GM21619 (cell line): ENCODE measurements at regions not wholly inside any gene's neighbourhood (a gene's known extent, or its start where the extent isn't known, plus 50 kb on each side); places are given as distances from the start of the nearest gene placed in this dataset.
"Not testable (repeated sequence)": the region's sequence is repeated elsewhere in the genome, so short reads cannot be mapped to it uniquely, and the experiment has no call there.

Experiments
- ATAC-seq: cut with Tn5 transposase; IDR thresholded peaks from one replicate; pipeline ENCODE4 v1.9.1; 2021; ENCODE audit not compliant: unreplicated experiment

DNA sequence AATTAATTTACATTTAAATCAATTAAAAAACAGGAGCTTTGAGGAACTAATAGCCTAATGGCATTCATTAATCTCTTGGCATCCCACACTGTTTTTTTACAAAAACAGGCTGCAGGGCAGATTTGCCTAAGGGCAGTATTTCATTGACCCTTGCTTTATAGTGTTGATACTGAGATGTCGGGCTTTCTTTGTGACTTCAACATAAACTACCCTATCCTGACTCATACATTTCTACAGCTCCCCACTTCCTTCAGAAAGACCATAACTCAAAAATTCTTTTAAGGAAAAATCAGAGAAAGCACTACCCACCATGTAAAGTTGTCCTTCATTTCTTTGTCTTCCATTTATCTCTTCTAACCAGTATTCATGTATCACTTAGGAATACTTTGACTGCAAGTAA lies 92.2 kb upstream of the NT5E start:
- no peak for ATAC-seq

- not testable (repeated sequence) for ATAC-seq
These were observed 93.1 kb upstream of the NT5E start for GRCh38 chr6:85356743-85357142.

GRCh38 chr6:85355816-85356215 lies 94.1 kb upstream of the NT5E start:
- no peak for ATAC-seq

DNA sequence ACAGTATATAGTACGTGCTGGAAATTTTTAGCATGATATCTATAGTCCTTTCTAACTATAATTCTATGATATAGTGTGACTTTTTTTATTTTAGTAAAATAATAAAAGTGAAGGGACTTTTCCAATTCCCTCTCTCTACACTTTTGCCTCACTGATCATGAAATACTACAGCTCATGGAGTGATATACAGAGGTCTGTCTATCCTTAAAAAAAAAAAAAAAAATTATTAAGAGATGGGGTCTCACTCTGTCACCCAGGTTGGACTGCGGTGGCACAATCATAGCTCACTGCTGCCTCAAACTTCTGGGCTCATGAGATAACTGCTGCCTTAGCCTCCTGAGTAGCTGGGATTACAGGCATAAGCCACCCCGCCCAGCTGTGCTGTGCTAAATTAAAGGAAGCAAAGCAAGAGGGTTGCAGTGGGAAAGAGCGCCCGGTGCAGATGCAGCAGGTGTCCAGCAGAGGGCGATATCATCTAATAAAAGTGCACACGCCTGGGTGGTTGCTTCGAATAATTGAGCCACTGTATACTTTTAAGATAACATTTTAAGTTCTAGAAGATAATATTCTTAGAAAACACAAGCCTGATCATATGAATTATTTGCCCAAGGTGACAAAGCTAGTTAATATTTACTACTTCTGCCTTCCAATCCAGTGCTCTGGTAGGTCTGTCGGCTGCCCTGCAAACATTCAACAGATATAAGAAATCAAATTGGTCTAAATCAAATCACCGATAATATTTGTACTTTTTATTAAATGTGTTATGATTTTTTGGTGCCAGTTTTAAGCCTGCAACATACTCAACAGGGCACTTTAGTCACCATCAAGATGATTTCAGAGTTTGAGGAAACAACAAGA lies 94.9 kb upstream of the NT5E start:
- ATAC-seq, result peak; percentile 88

DNA sequence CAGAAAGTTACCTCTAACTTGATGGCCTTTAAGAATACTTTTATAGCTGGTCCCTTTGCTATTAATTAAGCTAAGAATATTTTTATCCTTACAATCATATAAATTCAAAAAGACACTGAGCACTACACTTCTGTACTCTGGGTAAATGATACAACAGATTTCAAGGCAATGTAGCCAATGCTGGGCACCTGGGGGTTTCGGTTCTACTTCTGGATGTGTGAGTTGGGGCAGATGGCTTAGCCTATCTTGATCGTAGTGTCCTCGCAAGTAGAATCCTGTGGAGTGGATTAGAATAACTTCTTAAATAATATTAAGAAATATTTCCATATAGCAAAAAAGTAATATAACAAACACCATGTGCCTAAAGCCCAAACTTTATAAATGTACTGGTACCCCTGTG lies 96.9 kb upstream of the NT5E start:
- ATAC-seq, result no peak

DNA sequence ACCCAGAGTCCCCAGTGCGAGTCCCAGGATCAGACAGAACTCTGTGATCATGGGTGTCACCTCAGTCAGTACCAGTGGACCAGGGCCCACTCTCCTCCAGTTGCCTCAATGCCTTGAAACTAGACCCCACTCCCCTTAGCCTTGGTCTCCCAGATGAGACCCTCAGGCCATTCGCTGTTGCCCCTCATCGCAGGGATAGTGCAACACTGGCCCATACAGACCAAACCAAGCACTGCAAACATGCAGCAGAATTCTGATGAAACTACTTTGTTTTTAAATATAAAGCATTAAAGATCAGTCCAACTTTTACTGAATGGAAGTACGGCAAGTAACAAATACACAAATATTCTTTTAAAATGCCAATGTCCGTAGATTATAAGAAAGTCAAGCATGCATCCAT lies 101.2 kb upstream of the NT5E start:
- ATAC-seq, result no peak

DNA sequence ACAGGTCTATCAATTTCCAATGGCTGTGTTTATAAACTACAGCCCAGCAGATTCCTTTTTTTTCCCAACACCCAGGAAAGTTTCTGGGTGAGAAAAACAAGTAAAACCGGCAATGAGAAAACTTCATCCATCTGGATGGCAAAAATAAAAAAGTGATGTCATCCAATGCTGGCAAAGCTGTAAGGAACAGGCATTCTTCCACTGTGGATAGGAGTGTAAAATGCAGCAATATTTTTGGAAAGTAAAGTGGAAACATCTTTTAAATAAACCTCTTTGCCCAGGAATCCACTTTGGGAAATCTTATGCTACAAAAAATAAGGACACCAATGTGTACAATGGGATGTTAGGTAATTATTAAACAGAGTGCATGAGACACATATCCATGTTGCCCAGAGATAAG lies 102.1 kb upstream of the NT5E start:
- no peak for ATAC-seq

DNA sequence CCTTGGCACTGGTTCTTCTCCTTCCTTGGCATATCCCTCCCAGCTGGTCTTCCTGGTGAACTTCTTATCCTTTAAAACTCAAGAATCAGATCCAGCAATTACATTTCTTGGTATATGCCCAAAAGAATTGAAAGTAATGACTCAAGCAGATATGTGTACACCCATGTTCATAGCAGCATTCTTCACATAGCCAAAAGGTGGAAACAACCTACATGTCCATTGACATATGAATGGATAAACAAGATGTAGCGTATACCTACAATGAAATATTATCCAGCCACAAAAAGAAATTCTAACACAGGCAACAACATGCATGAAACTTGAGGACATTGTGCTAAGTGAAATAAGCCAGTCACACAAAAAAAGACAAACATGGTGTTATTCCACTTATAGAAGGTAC lies 103.7 kb upstream of the NT5E start:
- no peak for ATAC-seq

GRCh38 chr6:85344996-85345395 lies 104.9 kb upstream of the NT5E start:
- ATAC-seq, result no peak

GRCh38 chr6:85343428-85343827 lies 106.5 kb upstream of the NT5E start:
- ATAC-seq, result no peak

DNA sequence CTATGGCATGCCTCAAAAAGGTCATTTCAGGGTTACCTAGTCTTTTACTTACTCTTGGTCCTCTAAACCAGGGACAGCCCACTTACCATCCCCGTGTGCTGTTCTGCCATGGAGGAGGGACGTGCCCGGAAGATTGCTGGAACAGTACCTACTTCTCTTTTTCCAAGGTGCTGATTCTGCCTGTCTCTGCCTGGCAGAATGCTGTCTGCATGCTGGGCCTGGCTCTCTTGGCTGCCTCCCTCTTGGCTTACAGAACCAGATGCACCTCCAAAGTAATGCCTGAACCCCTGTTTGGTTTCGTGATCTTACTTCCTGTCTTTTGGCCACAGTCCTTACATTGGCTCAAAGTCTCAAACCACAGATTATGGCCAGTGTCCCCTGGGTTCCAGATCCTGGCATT lies 120.7 kb upstream of the NT5E start:
- no peak for ATAC-seq

GRCh38 chr6:85325811-85326210 lies 124.1 kb upstream of the NT5E start:
- not testable (repeated sequence) for ATAC-seq

- ATAC-seq, result peak; percentile 86
These were observed 126.3 kb upstream of the NT5E start for GRCh38 chr6:85323435-85324040.

DNA sequence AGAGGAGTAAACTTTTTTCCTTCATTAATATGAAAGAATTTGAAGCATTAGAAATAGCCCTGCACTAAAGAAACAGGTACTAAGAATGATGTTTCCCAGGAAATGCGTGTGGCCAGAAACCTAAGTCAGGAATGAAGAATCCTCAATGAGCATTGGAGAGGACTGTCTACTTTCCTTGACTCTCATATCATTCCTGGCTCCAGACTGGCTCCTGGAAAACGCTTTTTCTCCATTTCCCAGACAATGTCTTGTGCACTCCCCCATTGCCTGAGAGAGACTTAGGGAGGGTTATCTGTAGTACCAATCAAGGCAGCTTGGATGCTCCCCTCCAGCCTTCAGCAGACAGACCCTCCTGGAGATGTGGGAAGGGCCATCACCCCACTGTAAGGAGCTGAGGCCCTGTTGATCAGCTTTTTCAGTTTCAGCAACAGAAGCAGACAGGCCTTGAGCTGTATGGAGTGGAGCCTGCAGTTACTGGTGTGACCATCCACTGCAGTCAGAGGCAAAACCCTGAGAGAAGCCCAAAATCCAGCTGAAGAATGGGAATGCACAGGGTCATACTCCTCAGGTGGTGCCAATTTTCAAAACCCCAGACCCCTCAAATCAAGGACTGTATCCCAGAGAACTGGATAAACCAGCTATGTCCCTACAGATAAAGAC lies 127.3 kb upstream of the NT5E start:
- no peak for ATAC-seq

DNA sequence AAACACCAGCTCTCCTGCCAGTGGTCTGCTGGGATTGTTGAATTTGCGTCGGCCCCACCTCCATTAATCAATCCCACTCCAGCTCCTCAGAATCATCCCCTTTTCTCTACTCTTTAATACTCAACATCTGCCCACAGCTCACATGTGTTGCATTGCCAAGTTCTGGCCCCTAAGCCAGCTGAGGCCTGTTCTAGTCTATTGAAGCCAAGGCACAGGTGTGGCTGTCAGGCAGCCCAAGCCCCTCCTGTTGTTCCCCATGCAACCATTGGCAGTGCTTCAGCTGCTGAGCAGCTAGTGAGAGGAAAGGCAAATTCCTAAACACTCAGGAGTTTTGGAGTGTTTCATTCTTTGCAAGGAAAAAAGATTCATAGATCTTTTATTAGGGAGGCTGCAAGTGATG lies 128.0 kb upstream of the NT5E start:
- ATAC-seq, result no peak

GRCh38 chr6:85314586-85314985 lies 135.3 kb upstream of the NT5E start:
- ATAC-seq, result no peak

GRCh38 chr6:85300581-85300980 lies 149.3 kb upstream of the NT5E start:
- ATAC-seq, result no peak

- no peak for ATAC-seq
These were observed 151.3 kb upstream of the NT5E start for GRCh38 chr6:85298553-85298952.

DNA sequence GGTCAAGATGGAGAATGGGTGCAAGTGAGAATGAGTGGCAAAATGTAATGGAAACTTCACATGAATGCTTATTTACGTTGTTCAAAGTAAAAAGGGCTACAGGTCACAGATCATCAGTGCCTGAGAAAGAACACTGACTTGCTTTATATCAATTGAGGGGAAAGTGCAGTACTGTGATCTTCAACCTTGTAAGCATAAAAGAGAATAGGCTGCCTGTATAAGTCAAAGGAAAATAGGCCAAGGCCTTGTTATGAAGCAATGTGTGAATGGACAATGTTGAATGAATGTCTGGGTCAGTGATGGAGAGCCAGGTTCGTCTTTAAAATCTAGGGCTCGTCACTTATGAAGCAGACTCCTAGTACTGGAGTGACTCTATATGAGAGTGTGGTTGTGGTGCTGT lies 158.6 kb upstream of the NT5E start:
- ATAC-seq, result no peak

DNA sequence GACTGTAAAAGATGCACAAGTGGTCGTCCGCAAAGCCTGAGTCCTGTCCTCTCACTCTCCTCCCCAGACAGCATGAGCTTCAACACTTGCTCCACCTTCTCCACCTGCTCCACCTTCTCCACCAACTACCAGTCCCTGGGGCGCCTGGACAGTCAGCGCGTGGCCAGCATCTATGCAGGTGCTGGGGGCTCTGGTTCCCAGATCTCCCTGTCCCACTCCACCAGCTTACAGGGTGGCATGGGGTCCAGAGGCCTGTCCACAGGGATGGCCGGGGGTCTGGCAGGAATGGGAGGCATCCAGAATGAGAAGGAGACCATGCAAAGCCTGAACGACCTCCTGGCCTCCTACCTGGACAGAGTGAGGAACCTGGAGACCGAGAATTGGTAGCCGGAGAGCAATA lies 162.2 kb upstream of the NT5E start:
- no peak for ATAC-seq

GRCh38 chr6:85287158-85287557 lies 162.7 kb upstream of the NT5E start:
- no peak for ATAC-seq

- not testable (repeated sequence) for ATAC-seq
These were observed 163.4 kb upstream of the NT5E start for GRCh38 chr6:85286507-85286906.
